Suppressor macrophage treated with lipopolysaccharide for 1 hour (primary cell): ENCODE measurements at regions not wholly inside any gene's neighbourhood (a gene's known extent, or its start where the extent isn't known, plus 50 kb on each side); places are given as distances from the start of the nearest gene placed in this dataset.
"Not testable (repeated sequence)": the region's sequence is repeated elsewhere in the genome, so short reads cannot be mapped to it uniquely, and the experiment has no call there.

Experiments
- DNase-seq, 3 donors: peaks; one replicate each; pipeline ENCODE4 v3.0.0-alpha.2; 2020 to 2022

GRCh38 chr7:20839196-20839735 lies 52.6 kb upstream of the SP8 start:
- no peak for DNase-seq

- DNase-seq = no peak
Observed at GRCh38 chr7:20839987-20840386, 53.3 kb upstream of the SP8 start.

DNA sequence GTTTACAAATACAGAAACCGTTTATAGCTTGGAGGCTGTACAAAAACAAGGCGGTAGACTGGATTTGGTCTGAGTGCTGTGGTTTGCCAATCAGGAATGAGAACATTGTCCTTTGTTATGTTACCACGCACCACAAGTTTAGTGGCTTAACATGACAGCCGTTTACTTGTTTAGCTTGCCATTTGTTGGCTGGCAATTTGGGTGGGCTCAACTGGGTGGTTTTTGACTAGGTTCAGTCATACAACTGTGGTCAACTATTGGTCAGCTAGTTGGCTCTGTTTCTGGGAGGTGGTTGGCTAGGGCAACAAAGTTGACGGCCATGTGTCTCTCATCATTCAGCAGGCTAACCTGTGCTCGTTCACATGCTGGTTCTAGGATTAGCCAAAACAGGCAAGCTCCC lies 60.1 kb upstream of the SP8 start:
- no peak for DNase-seq

- DNase-seq = no peak
Observed at GRCh38 chr7:20858951-20859350, 72.3 kb upstream of the SP8 start.

- DNase-seq = no peak
Observed at GRCh38 chr7:20861468-20861867, 74.8 kb upstream of the SP8 start.

DNA sequence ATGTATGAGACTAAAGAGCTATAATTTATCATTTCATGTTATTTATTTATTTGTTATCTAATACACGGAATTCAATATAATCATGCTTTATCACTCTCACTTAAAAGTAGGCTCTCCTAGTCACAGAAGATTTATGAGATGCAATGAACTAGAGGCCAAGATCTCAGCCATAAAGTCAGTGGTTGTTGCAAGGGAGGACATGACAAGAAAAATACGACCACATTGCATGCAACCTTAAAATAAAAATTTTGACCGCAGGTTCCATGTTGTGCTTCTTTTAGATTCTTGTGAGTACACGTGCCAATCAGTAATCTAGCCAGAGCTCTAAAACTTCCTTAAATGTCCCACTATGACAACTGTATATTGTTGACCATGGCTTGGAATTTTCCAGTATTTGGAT lies 75.9 kb upstream of the SP8 start:
- DNase-seq = no peak

DNA sequence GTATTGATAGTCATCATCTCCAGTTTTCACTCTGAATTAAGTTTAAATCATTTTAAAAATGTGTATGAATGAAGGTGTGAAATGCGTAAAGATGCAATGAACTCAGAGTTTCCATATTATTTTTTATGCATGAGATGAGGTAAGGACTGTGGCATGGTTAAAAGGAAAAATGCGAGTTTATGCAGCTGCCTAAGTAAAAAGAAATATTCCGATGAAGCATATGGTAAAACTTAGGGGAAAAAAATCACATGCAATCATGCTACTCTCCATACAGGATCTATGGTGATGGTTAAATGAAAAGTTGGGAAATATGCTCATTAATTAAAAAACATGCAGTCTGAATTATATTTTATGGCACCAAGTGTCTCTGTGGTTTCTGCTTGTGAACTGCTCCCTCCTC lies 77.5 kb upstream of the SP8 start:
- DNase-seq = no peak

DNA sequence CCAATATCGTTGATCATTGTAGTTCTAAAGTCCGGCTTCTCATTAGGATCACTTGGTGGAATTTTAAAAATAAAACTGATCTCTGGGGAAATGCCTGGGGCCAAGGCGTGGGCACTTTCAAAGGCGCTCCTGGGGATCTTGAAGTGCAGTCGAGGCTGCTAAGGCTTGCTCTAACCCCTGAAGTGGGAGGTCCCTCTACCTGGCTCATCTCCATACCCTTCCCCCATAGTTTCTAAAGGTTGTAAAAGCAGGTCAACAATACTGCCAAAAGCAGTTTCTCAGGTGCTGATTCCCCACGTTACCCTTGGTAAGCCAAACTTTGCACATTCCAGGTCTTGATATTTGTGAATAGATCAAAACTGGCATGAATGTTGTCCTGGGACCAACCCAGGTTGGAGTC lies 79.0 kb upstream of the SP8 start:
- DNase-seq = no peak

- DNase-seq = no peak
Observed at GRCh38 chr7:20870977-20871376, 84.3 kb upstream of the SP8 start.

GRCh38 chr7:20892776-20893175 lies 106.1 kb upstream of the SP8 start:
- no peak for DNase-seq

- peak in 1 of 3 donors; percentile 25 for DNase-seq
Observed at GRCh38 chr7:20894806-20895205, 108.1 kb upstream of the SP8 start.

- DNase-seq = peak in 2 of 3 donors; percentile 2 to 43
Observed at GRCh38 chr7:20895563-20895962, 108.9 kb upstream of the SP8 start.

- DNase-seq = peak in 1 of 3 donors; percentile 17
Observed at GRCh38 chr7:20896996-20897395, 110.3 kb upstream of the SP8 start.

DNA sequence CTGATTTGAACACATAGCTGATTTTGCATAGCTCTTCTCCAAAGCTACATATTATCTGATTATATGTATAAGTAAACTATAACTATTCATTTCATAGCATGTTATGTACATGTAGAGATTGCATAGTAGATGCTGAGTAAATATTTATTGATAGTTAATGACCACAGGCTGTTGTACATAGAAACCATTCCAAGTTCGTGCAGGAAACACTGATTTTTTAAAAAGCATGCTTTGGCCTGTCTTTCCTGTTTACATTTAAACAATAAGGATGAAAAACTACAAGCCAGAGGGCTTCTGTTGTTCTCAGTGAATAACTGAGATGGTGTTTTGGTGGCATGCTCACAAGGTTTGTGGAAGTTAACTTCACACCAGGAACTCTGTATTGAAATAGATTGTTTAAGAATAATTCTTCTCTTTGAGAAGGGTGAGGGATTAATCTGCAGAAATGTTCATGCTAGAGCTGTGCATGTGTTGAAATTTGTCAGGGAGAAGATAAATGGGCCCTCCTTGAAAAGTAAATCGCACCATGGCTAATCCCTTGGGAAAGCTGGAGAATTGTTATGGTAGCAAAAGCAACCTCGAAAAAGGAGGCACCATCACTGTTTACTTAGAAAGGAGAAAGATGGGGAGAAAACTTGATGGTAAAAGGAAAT lies 120.2 kb upstream of the SP8 start:
- no peak for DNase-seq

GRCh38 chr7:20911081-20911480 lies 124.4 kb upstream of the SP8 start:
- no peak for DNase-seq

- DNase-seq = no peak
Observed at GRCh38 chr7:20913853-20914252, 127.2 kb upstream of the SP8 start.

GRCh38 chr7:20916311-20916710 lies 129.6 kb upstream of the SP8 start:
- no peak for DNase-seq

GRCh38 chr7:20917603-20918002 lies 130.9 kb upstream of the SP8 start:
- no peak for DNase-seq

- no peak for DNase-seq
Observed at GRCh38 chr7:20918156-20918555, 131.5 kb upstream of the SP8 start.

GRCh38 chr7:20927178-20927577 lies 140.5 kb upstream of the SP8 start:
- DNase-seq = not testable (repeated sequence)

DNA sequence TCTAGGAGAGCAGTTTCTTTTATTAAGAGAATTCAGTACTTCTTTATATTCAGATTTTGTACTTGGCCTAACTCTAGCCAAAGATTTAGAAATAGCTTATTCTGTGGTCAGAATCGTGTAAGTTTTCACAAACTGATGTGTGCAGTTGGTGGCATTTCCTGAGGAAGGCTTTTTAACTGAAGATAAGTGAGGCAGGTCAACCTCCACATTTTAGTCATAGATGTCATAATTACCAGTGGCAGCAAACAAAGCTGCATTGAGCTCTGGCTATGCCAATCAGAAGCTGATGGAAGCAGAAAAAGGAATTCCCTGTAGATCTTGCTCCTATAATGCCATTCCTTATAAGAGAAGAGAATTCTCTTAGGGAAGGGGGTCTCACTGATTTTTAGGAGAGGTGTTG lies 141.3 kb upstream of the SP8 start:
- no peak for DNase-seq

DNA sequence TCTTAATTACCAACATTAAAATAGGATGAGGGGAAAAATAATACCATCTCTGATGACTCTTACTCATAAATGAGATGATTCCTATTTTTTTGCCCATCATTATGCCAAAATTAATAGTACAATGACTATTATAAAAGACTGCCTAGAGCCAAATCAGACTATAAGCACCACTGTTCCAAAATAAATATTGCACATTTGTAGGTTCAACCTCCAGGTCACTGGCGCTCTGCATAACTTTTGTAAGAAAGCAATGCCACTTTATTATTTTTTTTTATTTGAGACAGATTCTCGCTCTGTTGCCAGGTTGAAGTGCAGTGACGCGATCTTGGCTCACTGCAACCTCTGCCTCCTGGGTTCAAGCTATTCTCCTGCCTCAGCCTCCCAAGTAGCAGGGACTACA lies 142.5 kb upstream of the SP8 start:
- DNase-seq = no peak

DNA sequence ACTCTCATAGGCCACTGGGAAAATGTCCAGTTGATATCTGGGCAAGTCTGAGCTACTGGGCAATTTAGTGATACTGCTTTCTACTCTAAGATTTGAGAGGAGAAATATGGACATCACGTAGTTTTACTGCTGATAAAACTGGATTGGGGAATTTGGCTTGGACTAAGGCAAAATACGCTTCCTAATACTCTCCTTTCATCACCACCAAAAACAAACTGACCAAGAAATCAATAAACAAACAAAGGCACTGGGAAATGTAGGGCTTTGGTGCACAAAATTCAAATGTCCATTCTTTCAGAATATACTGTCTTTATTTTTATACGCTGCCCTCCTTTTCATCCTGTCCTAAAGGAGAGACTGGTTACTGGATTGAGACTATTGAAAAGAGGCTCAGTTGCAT lies 145.1 kb upstream of the SP8 start:
- no peak for DNase-seq

GRCh38 chr7:20932785-20933527 lies 146.3 kb upstream of the SP8 start:
- no peak for DNase-seq

GRCh38 chr7:20945451-20945850 lies 158.8 kb upstream of the SP8 start:
- DNase-seq = no peak
